ENCODE measurements at regions not wholly inside any gene's neighbourhood (a gene's known extent, or its start where the extent isn't known, plus 50 kb on each side); places are given as distances from the start of the nearest gene placed in this dataset.

DNA sequence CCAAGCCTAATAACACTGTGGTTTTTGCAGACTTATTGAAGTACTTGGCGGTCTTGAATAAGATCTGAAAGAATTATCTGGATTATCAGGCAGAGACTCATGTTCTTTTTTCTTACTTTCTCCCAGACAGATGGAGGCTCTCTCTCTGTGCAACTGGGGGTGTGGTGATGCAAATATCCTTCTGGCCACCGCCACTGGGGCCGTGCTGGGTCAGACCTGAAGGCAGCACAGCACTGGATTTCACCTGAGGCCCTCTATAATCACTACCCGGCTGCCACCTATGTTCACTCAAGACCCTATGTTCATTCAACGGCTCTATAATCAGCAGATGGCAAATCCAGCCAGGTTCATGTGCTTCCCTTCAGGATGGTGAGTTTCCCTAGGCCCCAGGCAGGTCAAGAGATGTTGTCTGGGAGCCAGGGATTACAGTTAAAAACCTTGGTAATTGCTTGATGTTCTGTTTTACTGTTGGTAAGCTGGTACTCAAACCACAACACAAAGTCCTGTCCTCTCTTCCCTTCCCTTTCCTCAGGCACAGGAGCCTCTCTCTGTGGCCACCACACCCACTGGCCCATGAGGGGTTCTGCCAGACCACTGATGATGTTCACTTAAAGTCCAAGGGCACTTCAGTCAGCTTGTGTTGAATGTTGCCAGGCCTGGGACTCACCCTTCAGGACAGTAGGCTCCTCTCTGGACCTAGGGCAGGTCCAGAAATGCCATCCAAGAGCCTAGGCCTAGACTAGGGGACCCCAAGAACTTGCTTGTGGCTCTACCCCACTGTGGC is 205.3 kb upstream of the GCFC2 start:
- TF ChIP-seq OSR1 (CRISPR knock-in tag; IDR thresholded peaks at IDR 0.05) = no peak
- TF ChIP-seq ARNTL (CRISPR knock-in tag; IDR thresholded peaks at IDR 0.05; ENCODE audit: borderline replicate concordance, low read depth) = no peak
- TF ChIP-seq ZNF8 (CRISPR knock-in tag; IDR thresholded peaks at IDR 0.05) = no peak
- no peak for TF ChIP-seq BACH2 (CRISPR knock-in tag; IDR thresholded peaks at IDR 0.05; ENCODE audit: borderline replicate concordance)
- TF ChIP-seq ZFP30 (CRISPR knock-in tag; IDR thresholded peaks at IDR 0.05) = no peak
- no peak for TF ChIP-seq TCF4 (CRISPR knock-in tag; IDR thresholded peaks at IDR 0.05; ENCODE audit: borderline replicate concordance)
- TF ChIP-seq RARB (CRISPR knock-in tag; IDR thresholded peaks at IDR 0.05) = no peak
- ATAC-seq = no peak

DNA sequence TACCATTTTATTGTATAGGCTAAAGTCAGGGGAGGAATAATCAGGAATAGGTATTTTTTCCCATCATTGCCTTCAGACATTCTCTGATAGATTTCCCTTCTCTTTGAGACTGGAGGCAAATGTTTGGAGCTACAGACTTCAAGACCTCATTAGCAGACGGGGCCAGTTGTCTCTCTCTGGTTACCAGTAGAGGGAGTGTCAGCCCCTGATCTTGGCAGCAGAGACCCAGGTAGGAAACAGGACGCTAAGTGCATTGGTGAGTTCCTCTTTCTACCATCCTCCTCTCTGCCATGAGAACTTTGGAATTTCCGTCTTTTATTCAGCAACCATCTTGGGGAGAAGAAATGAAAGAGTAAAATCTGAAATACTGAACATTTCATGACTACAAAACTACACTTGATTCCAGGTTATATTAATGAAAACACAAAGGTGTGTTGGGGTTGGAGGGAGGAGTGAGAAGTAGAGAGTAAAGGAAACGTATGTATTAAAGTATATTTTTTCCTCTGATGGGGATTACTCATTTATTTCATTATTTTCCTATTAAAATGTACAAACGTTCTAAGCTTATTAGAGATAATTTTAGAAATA is 186.2 kb upstream of the GCFC2 start:
- peak; percentile 66; the same call in 2 of the 3 replicates for ATAC-seq
- TF ChIP-seq ZNF8 (CRISPR knock-in tag; IDR thresholded peaks at IDR 0.05) = no peak
- TF ChIP-seq ZFP3 (CRISPR knock-in tag; IDR thresholded peaks at IDR 0.05) = no peak
- TF ChIP-seq, protein P1, sequence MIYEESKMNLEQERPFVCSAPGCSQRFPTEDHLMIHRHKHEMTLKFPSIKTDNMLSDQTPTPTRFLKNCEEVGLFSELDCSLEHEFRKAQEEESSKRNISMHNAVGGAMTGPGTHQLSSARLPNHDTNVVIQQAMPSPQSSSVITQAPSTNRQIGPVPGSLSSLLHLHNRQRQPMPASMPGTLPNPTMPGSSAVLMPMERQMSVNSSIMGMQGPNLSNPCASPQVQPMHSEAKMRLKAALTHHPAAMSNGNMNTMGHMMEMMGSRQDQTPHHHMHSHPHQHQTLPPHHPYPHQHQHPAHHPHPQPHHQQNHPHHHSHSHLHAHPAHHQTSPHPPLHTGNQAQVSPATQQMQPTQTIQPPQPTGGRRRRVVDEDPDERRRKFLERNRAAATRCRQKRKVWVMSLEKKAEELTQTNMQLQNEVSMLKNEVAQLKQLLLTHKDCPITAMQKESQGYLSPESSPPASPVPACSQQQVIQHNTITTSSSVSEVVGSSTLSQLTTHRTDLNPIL (CRISPR knock-in tag; IDR thresholded peaks at IDR 0.05; ENCODE audit: low read depth) = no peak
- no peak for TF ChIP-seq ZNF565 (CRISPR knock-in tag; conservative IDR thresholded peaks at IDR 0.05; ENCODE audit: low read depth)
- TF ChIP-seq BACH2 (CRISPR knock-in tag; IDR thresholded peaks at IDR 0.05; ENCODE audit: borderline replicate concordance) = no peak
- no peak for TF ChIP-seq OSR1 (CRISPR knock-in tag; IDR thresholded peaks at IDR 0.05)
- TF ChIP-seq ARNTL (CRISPR knock-in tag; IDR thresholded peaks at IDR 0.05; ENCODE audit: borderline replicate concordance, low read depth) = no peak
- no peak for TF ChIP-seq PPARA (CRISPR knock-in tag; IDR thresholded peaks at IDR 0.05; ENCODE audit: borderline replicate concordance)
- TF ChIP-seq RARB (CRISPR knock-in tag; IDR thresholded peaks at IDR 0.05) = no peak
- TF ChIP-seq TCF4 (CRISPR knock-in tag; IDR thresholded peaks at IDR 0.05; ENCODE audit: borderline replicate concordance) = no peak
- TF ChIP-seq ESRRG (CRISPR knock-in tag; IDR thresholded peaks at IDR 0.05) = no peak
- no peak for TF ChIP-seq SNAI2 (CRISPR knock-in tag; IDR thresholded peaks at IDR 0.05)

DNA sequence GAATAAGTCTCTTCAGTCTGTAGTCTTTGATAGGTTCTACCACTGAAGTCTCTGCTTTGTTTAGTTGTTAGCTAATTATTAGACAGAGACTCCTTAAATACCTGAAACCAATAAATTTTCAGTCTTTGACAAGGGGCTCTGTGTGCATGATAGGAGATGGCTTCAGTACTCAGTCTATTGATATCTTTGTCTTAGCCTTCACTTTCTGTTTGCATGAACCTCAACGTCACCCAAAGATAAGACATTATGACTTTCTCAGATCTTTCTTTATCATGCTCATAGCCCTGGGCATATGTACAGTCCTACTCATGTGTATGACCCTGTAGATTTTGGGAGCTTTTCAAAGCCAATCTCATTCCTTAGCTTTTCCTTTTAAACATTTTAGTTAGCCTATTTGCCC is 183.5 kb upstream of the GCFC2 start:
- TF ChIP-seq, protein P2, sequence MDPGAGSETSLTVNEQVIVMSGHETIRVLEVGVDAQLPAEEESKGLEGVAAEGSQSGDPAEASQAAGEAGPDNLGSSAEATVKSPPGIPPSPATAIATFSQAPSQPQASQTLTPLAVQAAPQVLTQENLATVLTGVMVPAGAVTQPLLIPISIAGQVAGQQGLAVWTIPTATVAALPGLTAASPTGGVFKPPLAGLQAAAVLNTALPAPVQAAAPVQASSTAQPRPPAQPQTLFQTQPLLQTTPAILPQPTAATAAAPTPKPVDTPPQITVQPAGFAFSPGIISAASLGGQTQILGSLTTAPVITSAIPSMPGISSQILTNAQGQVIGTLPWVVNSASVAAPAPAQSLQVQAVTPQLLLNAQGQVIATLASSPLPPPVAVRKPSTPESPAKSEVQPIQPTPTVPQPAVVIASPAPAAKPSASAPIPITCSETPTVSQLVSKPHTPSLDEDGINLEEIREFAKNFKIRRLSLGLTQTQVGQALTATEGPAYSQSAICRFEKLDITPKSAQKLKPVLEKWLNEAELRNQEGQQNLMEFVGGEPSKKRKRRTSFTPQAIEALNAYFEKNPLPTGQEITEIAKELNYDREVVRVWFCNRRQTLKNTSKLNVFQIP (CRISPR knock-in tag; IDR thresholded peaks at IDR 0.05; ENCODE audit: borderline replicate concordance, low read depth) = no peak
- TF ChIP-seq, protein P3, sequence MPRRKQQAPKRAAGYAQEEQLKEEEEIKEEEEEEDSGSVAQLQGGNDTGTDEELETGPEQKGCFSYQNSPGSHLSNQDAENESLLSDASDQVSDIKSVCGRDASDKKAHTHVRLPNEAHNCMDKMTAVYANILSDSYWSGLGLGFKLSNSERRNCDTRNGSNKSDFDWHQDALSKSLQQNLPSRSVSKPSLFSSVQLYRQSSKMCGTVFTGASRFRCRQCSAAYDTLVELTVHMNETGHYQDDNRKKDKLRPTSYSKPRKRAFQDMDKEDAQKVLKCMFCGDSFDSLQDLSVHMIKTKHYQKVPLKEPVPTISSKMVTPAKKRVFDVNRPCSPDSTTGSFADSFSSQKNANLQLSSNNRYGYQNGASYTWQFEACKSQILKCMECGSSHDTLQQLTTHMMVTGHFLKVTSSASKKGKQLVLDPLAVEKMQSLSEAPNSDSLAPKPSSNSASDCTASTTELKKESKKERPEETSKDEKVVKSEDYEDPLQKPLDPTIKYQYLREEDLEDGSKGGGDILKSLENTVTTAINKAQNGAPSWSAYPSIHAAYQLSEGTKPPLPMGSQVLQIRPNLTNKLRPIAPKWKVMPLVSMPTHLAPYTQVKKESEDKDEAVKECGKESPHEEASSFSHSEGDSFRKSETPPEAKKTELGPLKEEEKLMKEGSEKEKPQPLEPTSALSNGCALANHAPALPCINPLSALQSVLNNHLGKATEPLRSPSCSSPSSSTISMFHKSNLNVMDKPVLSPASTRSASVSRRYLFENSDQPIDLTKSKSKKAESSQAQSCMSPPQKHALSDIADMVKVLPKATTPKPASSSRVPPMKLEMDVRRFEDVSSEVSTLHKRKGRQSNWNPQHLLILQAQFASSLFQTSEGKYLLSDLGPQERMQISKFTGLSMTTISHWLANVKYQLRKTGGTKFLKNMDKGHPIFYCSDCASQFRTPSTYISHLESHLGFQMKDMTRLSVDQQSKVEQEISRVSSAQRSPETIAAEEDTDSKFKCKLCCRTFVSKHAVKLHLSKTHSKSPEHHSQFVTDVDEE (CRISPR knock-in tag; IDR thresholded peaks at IDR 0.05) = no peak
- no peak for ATAC-seq

DNA sequence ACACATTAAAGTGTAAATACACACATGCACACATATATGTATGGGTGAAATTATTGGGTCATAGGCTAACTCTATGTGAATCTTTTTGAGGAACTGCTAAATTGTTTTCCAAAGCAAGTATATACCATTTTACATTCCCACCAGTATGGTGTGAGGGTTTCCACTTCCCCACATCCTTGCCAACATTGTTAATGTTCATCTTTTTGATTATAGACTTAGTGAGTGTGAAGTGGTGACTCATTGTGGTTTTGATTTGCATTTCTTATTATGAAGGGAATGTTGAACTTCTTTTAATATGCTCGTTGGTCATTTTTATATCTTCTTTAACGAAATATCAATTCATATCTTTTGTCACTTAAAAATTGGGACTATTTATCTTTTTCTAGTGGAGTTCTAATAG is 181.8 kb upstream of the GCFC2 start:
- no peak for TF ChIP-seq ZFP3 (CRISPR knock-in tag; IDR thresholded peaks at IDR 0.05)
- TF ChIP-seq ARNTL (CRISPR knock-in tag; IDR thresholded peaks at IDR 0.05; ENCODE audit: borderline replicate concordance, low read depth) = no peak
- TF ChIP-seq SNAI2 (CRISPR knock-in tag; IDR thresholded peaks at IDR 0.05) = no peak
- TF ChIP-seq GLIS3 (CRISPR knock-in tag; IDR thresholded peaks at IDR 0.05) = no peak
- TF ChIP-seq CSDC2 (CRISPR knock-in tag; IDR thresholded peaks at IDR 0.05) = no peak
- no peak for TF ChIP-seq OSR1 (CRISPR knock-in tag; IDR thresholded peaks at IDR 0.05)
- TF ChIP-seq ESRRG (CRISPR knock-in tag; IDR thresholded peaks at IDR 0.05) = no peak
- no peak for TF ChIP-seq RARB (CRISPR knock-in tag; IDR thresholded peaks at IDR 0.05)
- TF ChIP-seq, protein P3 (CRISPR knock-in tag; IDR thresholded peaks at IDR 0.05) = no peak
- no peak for TF ChIP-seq ZNF8 (CRISPR knock-in tag; IDR thresholded peaks at IDR 0.05)
- no peak for TF ChIP-seq TOX (CRISPR knock-in tag; IDR thresholded peaks at IDR 0.05; ENCODE audit: borderline replicate concordance)
- ATAC-seq = no peak

Data from SK-N-SH treated with all-trans-retinoic acid at 6 μM for 48 hours (cell line).